ENCODE measurements at regions not wholly inside any gene's neighbourhood (a gene's known extent, or its start where the extent isn't known, plus 50 kb on each side); places are given as distances from the start of the nearest gene placed in this dataset.

DNA sequence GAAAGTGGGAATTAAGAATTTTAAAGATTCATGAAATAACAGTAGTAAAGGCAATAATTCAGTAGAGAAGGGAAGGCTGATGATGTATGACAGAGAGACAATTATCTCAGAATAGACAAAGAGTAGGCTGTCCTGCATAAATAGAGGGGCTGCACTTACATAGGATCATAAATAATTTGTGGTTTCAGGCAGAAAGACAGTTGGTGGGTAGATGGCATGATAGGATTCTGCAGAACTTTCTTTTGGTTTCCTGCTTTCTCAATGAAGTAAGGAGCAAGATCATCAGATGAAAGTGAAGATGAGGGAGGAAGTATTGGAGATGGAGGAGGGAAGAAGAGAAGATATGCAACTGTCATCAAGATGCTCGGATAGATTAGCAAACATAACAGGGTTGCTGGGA is 604.9 kb upstream of the ZFP42 start:
- Histone ChIP-seq H3K9me3 (replicated peaks in 1 of 2; ENCODE audit: control insufficient read depth in 1 of 2, insufficient read depth in 1 of 2, low read length in 2 of 2) (peaks cover 0 to 9% of the 10 kb centered on the region in 2 donors), H3K27ac (ENCODE audit: low read depth in 1 of 2, low read length in 2 of 2) (no peak overlapping the region), H3K9ac (ENCODE audit: insufficient read depth, low read length, poor library complexity, severe bottlenecking) (no peak overlapping the region), H3K4me2 (replicated peaks; ENCODE audit: extremely low read depth, low read length, poor library complexity, severe bottlenecking) (no peak overlapping the region), H4K20me1 (ENCODE audit: insufficient read depth, low read length) (no peaks in the 10 kb centered on the region), H3K4me1 (ENCODE audit: control insufficient read depth in 1 of 2, insufficient read depth in 2 of 2, low read length in 2 of 2) (no peaks in the 10 kb centered on the region), H3K4me3 (replicated peaks in 1 of 3; ENCODE audit: low read depth in 2 of 3, low read length in 3 of 3) (no peak overlapping the region), H3K36me3 (replicated peaks in 1 of 2; ENCODE audit: control insufficient read depth in 1 of 2, insufficient read depth in 2 of 2, low read length in 2 of 2) (no peaks in the 10 kb centered on the region), H3K79me2 (ENCODE audit: insufficient read depth, low read length) (no peaks in the 10 kb centered on the region), H2AFZ (ENCODE audit: insufficient read depth, low read depth, low read length, poor library complexity, severe bottlenecking) (no peak overlapping the region), H3K27me3 (ENCODE audit: control insufficient read depth in 2 of 2, insufficient read depth in 2 of 2, low read length in 2 of 2) (no peaks in the 10 kb centered on the region)
- WGBS (ENCODE audit: insufficient coverage), result 100% methylated on average over 1 of the region's 1 CpG
- no peaks in the 10 kb centered on the region for H3K27me3 Mint-ChIP-seq (ENCODE audit: low read depth in 3 of 3)
- no peak overlapping the region for H3K27ac Mint-ChIP-seq
- intact Hi-C loops (cut with micrococcal nuclease), result no loop called here
- H3K36me3 Mint-ChIP-seq, result no peaks in the 10 kb centered on the region
- peaks cover 0 to 3% (median 0%) of the 10 kb centered on the region in 7 donors for H3K9me3 Mint-ChIP-seq
- H3K4me1 Mint-ChIP-seq, result no peaks in the 10 kb centered on the region
- DNase-seq, result no peak
- TF ChIP-seq, protein P1, sequence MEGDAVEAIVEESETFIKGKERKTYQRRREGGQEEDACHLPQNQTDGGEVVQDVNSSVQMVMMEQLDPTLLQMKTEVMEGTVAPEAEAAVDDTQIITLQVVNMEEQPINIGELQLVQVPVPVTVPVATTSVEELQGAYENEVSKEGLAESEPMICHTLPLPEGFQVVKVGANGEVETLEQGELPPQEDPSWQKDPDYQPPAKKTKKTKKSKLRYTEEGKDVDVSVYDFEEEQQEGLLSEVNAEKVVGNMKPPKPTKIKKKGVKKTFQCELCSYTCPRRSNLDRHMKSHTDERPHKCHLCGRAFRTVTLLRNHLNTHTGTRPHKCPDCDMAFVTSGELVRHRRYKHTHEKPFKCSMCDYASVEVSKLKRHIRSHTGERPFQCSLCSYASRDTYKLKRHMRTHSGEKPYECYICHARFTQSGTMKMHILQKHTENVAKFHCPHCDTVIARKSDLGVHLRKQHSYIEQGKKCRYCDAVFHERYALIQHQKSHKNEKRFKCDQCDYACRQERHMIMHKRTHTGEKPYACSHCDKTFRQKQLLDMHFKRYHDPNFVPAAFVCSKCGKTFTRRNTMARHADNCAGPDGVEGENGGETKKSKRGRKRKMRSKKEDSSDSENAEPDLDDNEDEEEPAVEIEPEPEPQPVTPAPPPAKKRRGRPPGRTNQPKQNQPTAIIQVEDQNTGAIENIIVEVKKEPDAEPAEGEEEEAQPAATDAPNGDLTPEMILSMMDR (IDR thresholded peaks at IDR 0.05), result no peak
- no peak overlapping the region for H3K4me3 Mint-ChIP-seq

DNA sequence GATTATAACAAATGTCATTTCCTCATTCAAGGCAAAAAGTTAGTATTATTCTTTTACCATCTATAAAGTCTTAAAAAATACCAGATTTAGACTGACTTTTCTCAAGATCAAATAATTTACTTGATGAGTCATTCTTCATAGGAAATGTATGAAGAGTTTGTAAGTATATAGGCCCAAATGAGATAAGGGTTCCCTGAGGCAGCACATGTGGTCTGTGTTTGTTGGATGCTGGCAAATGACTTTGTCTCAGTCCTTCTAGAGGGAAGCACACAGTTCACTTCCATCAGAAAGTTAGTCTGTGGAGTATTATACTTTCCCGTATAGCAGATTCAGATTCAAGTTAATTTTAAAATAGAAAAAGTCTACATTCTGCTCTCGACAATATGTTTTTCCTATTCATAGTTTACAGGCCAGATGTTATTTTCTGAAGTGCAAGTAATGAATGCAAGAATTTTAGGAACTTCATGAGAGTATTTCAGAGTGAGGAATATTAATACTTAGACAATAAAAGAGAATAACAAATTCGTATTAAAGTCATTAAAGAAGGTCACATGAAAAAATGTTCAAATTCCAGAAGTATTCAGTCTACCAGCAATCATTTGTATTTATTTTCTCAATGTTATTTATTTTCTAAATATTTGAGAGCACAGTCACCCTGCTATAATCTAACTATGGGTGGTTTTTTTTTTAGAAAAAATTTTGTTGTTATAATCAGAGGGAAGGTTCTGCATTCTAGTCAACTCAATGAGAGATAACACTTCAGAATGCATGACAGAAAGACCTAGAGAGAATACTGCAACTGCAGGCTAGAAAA is 601.8 kb upstream of the ZFP42 start:
- H3K9me3 Mint-ChIP-seq, result peaks cover 0 to 2% (median 0%) of the 10 kb centered on the region in 7 donors
- H3K79me2 ChIP-seq (ENCODE audit: insufficient read depth, low read length), result no peaks in the 10 kb centered on the region
- DNase-seq, result no peak
- no peaks in the 10 kb centered on the region for H3K4me1 ChIP-seq (ENCODE audit: control insufficient read depth in 1 of 2, insufficient read depth in 2 of 2, low read length in 2 of 2)
- no peak overlapping the region for H3K27ac ChIP-seq (ENCODE audit: low read depth in 1 of 2, low read length in 2 of 2)
- intact Hi-C loops (cut with micrococcal nuclease), result no loop called here
- H4K20me1 ChIP-seq (ENCODE audit: insufficient read depth, low read length), result no peaks in the 10 kb centered on the region
- H3K9ac ChIP-seq (ENCODE audit: insufficient read depth, low read length, poor library complexity, severe bottlenecking), result no peak overlapping the region
- peaks cover 0 to 9% of the 10 kb centered on the region in 2 donors for H3K9me3 ChIP-seq (replicated peaks in 1 of 2; ENCODE audit: control insufficient read depth in 1 of 2, insufficient read depth in 1 of 2, low read length in 2 of 2)
- WGBS (ENCODE audit: insufficient coverage), result no CpG with 5 or more reads among the region's 3 CpGs
- no peak overlapping the region for H3K4me3 ChIP-seq (replicated peaks in 1 of 3; ENCODE audit: low read depth in 2 of 3, low read length in 3 of 3)
- H2AFZ ChIP-seq (ENCODE audit: insufficient read depth, low read depth, low read length, poor library complexity, severe bottlenecking), result no peak overlapping the region
- no peaks in the 10 kb centered on the region for H3K27me3 Mint-ChIP-seq (ENCODE audit: low read depth in 3 of 3)
- no peaks in the 10 kb centered on the region for H3K4me1 Mint-ChIP-seq
- TF ChIP-seq, protein P1 (IDR thresholded peaks at IDR 0.05), result no peak
- no peak overlapping the region for H3K4me3 Mint-ChIP-seq
- no peaks in the 10 kb centered on the region for H3K36me3 Mint-ChIP-seq
- H3K4me2 ChIP-seq (replicated peaks; ENCODE audit: extremely low read depth, low read length, poor library complexity, severe bottlenecking), result no peak overlapping the region
- H3K36me3 ChIP-seq (replicated peaks in 1 of 2; ENCODE audit: control insufficient read depth in 1 of 2, insufficient read depth in 2 of 2, low read length in 2 of 2), result no peaks in the 10 kb centered on the region
- H3K27ac Mint-ChIP-seq, result no peak overlapping the region
- H3K27me3 ChIP-seq (ENCODE audit: control insufficient read depth in 2 of 2, insufficient read depth in 2 of 2, low read length in 2 of 2), result no peaks in the 10 kb centered on the region
